HEK293T (cell line): ENCODE measurements at regions not wholly inside any gene's neighbourhood (a gene's known extent, or its start where the extent isn't known, plus 50 kb on each side); places are given as distances from the start of the nearest gene placed in this dataset.
"Not testable (repeated sequence)": the region's sequence is repeated elsewhere in the genome, so short reads cannot be mapped to it uniquely, and the experiment has no call there.

ENCODE experiments used
- CTCF ChIA-PET: fragments of 350-600 bp; formaldehyde crosslinking; extraction: SDS; loops from one replicate; lab custom pipeline; 2021; ENCODE audit warnings: antibody characterized with exemption, inconsistent platforms; lab: Yijun Ruan, JAX
- POLR2A ChIA-PET: fragments of 350-600 bp; formaldehyde crosslinking; extraction: SDS; loops from one replicate; lab custom pipeline; 2020; ENCODE audit warnings: antibody characterized with exemption, inconsistent platforms; lab: Yijun Ruan, JAX
- DNase-seq: peaks from one replicate; pipeline ENCODE4 v3.0.0; 2012; ENCODE audit warnings: mixed read lengths; ENCODE audit errors: extremely low spot score
- ARNT ChIP-seq: fragments of 450-650 bp; IDR thresholded peaks from 2 replicates; pipeline ENCODE4 v1.6.1; 2017; ENCODE audit warnings: mild to moderate bottlenecking
- BHLHE40 ChIP-seq: fragments of 450-650 bp; IDR thresholded peaks from 2 replicates; pipeline ENCODE4 v1.6.1; 2016; ENCODE audit warnings: mild to moderate bottlenecking, moderate library complexity, borderline replicate concordance
- CTBP1 ChIP-seq: fragments of 450-650 bp; IDR thresholded peaks from 2 replicates; pipeline ENCODE4 v1.6.1; 2016; ENCODE audit warnings: borderline replicate concordance
- ELF4 ChIP-seq: fragments of 450-650 bp; IDR thresholded peaks from 2 replicates; pipeline ENCODE4 v1.6.1; 2017; ENCODE audit warnings: antibody characterized with exemption
- FOXA1 ChIP-seq: fragments of 450-650 bp; IDR thresholded peaks from 2 replicates; pipeline ENCODE4 v1.6.1; 2016; ENCODE audit warnings: mild to moderate bottlenecking
- FOXK2 ChIP-seq: fragments of 450-650 bp; IDR thresholded peaks from 2 replicates; pipeline ENCODE4 v1.6.1; 2016; ENCODE audit warnings: mild to moderate bottlenecking
- FOXM1 ChIP-seq: fragments of 450-650 bp; IDR thresholded peaks from 2 replicates; pipeline ENCODE4 v1.6.1; 2017; ENCODE audit warnings: mild to moderate bottlenecking, borderline replicate concordance
- HDGF ChIP-seq: fragments of 450-650 bp; IDR thresholded peaks from 2 replicates; pipeline ENCODE4 v1.6.1; 2017; ENCODE audit warnings: antibody characterized with exemption, borderline replicate concordance
- L3MBTL2 ChIP-seq: fragments of 450-650 bp; conservative IDR thresholded peaks from 2 replicates; pipeline ENCODE4 v1.6.1; 2016; ENCODE audit warnings: mild to moderate bottlenecking
- LEF1 ChIP-seq: fragments of 450-650 bp; IDR thresholded peaks from 2 replicates; pipeline ENCODE4 v1.6.1; 2017; ENCODE audit warnings: mild to moderate bottlenecking, borderline replicate concordance
- NFRKB ChIP-seq: fragments of 450-650 bp; IDR thresholded peaks from 2 replicates; pipeline ENCODE4 v1.6.1; 2016; ENCODE audit warnings: mild to moderate bottlenecking, moderate library complexity
- PKNOX1 ChIP-seq: fragments of 450-650 bp; IDR thresholded peaks from 2 replicates; pipeline ENCODE4 v1.6.1; 2016
- SP1 ChIP-seq: fragments of 450-650 bp; IDR thresholded peaks from 2 replicates; pipeline ENCODE4 v1.6.1; 2017
- SUZ12 ChIP-seq: fragments of 450-650 bp; IDR thresholded peaks from 2 replicates; pipeline ENCODE4 v1.6.1; 2016; ENCODE audit warnings: mild to moderate bottlenecking
- TARDBP ChIP-seq: fragments of 450-650 bp; IDR thresholded peaks from 2 replicates; pipeline ENCODE4 v1.6.1; 2016
- ZNF384 ChIP-seq: fragments of 450-650 bp; IDR thresholded peaks from 2 replicates; pipeline ENCODE4 v1.6.1; 2016

- ChIA-PET CTCF (no interaction called here), POLR2A (no interaction called here)
- DNase-seq, result no peak
- TF ChIP-seq FOXA1, result no peak
- no peak for TF ChIP-seq BHLHE40
- TF ChIP-seq TARDBP, result no peak
- no peak for TF ChIP-seq SUZ12
Measured at GRCh38 chr3:171524921-171525310, 64.7 kb upstream of the TNIK start.

- POLR2A ChIA-PET, result no interaction called here
- CTCF ChIA-PET, result no interaction called here
- TF ChIP-seq PKNOX1, result no peak
- TF ChIP-seq FOXK2, result no peak
- no peak for TF ChIP-seq CTBP1
- TF ChIP-seq SP1, result no peak
- no peak for TF ChIP-seq LEF1
- TF ChIP-seq L3MBTL2, result no peak
- TF ChIP-seq BHLHE40, result no peak
- no peak for TF ChIP-seq SUZ12
- TF ChIP-seq ELF4, result no peak
- TF ChIP-seq NFRKB, result no peak
- TF ChIP-seq HDGF, result no peak
- no peak for TF ChIP-seq FOXM1
- no peak for TF ChIP-seq FOXA1
- TF ChIP-seq TARDBP, result no peak
- TF ChIP-seq ARNT, result no peak
- no peak for TF ChIP-seq ZNF384
- no peak for DNase-seq
Measured at GRCh38 chr3:171522651-171523050, 62.4 kb upstream of the TNIK start.

DNA sequence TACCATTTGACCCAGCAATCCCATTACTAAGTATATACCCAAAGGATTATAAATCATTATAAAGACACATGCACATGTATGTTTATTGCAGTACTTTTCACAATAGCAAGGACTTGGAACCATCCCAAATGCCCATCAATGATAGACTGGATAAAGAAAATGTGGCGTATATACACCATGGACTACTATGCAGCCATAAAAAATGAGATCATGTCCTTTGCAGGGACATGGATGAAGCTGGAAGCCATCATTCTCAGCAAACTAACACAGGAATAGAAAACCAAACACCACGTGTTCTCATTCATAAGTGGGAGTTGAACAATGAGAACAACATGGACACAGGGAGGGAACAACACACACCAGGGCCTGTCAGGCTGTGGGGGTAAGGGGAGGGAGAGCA, 59.2 kb upstream of the TNIK start:
- DNase-seq, CTCF ChIA-PET, POLR2A ChIA-PET: not testable (repeated sequence)

GRCh38 chr3:171516765-171517164, 56.6 kb upstream of the TNIK start:
- ChIA-PET POLR2A (no interaction called here), CTCF (no interaction called here)
- DNase-seq, result no peak
- TF ChIP-seq ARNT, result no peak
- no peak for TF ChIP-seq L3MBTL2
- TF ChIP-seq SUZ12, result no peak
- no peak for TF ChIP-seq FOXK2
- TF ChIP-seq PKNOX1, result no peak
- TF ChIP-seq TARDBP, result no peak
- no peak for TF ChIP-seq FOXM1
- TF ChIP-seq NFRKB, result no peak
- no peak for TF ChIP-seq CTBP1
- no peak for TF ChIP-seq ZNF384
- TF ChIP-seq ELF4, result no peak
- TF ChIP-seq SP1, result no peak
- no peak for TF ChIP-seq FOXA1

DNA sequence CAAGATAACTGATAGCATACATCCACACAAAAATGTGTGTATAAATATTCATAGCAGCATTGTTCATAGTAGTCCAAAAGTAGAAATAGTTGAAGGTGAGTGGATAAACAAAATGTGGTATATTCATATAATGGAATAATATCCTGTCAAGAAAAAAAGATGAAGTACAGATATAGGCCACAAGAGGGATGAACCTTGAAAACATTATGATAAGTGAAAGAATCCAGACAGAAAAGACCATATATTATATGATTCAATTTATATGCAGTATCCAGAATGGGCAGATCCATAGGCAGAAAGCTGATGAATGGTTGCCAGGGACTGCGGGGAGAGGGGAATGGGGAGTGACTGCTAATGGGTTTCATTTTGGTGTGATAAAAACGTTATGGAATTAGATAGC, 54.3 kb upstream of the TNIK start:
- TF ChIP-seq FOXM1, result no peak
- no peak for TF ChIP-seq TARDBP
- TF ChIP-seq HDGF, result no peak
- no peak for TF ChIP-seq ELF4
- no peak for TF ChIP-seq LEF1
- no peak for TF ChIP-seq L3MBTL2
- no peak for TF ChIP-seq ARNT
- POLR2A ChIA-PET, result no interaction called here
- CTCF ChIA-PET, result no interaction called here
- DNase-seq, result no peak

GRCh38 chr3:171511450-171511849, 51.2 kb upstream of the TNIK start:
- POLR2A ChIA-PET, result no interaction called here
- TF ChIP-seq BHLHE40 (no peak), NFRKB (no peak), ARNT (no peak), FOXA1 (no peak), HDGF (no peak), TARDBP (no peak), PKNOX1 (no peak), ELF4 (no peak), ZNF384 (no peak), SP1 (no peak), CTBP1 (no peak), SUZ12 (no peak), FOXM1 (no peak), L3MBTL2 (no peak), FOXK2 (no peak), LEF1 (no peak)
- CTCF ChIA-PET, result no interaction called here
- no peak for DNase-seq
